ENCODE measurements at regions not wholly inside any gene's neighbourhood (a gene's known extent, or its start where the extent isn't known, plus 50 kb on each side); places are given as distances from the start of the nearest gene placed in this dataset.

DNA sequence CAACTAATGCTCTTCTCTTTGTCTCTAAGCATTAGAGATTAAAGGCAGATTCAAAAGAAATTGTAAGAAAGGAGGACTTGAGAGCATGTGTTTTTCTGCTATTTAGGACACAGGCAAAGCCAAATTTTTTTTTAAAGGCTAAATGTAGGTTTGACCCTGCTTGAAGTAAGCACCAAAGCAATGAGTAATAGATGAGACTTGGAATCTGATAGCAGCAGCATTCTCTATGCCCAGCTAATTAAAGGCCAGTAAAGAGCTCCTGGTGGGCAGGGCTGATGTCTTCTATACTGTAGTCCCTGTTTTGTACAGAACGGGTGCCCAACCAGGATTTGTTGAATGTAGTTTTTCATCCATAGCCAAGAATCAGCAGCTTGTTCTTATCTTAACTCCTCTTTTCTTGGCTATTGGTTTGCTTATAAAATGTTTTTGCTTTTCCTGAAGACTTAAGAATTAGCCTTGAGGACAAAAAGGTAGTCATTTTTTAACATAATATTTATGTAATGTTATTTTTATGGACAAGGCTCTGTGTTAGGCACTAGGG, 179.6 kb downstream of the LMO4 start:
- H3K9me3 ChIP-seq (ENCODE audit: control insufficient read depth, insufficient read depth, low read length): no peaks in the 10 kb centered on the region
- H3K9ac ChIP-seq (ENCODE audit: low read depth, low read length): no peak overlapping the region
- H3K4me1 ChIP-seq (ENCODE audit: insufficient read depth, low read length): peaks cover 6% of the 10 kb centered on the region
- no peaks in the 10 kb centered on the region for H3K36me3 ChIP-seq (ENCODE audit: insufficient read depth, low read length)

DNA sequence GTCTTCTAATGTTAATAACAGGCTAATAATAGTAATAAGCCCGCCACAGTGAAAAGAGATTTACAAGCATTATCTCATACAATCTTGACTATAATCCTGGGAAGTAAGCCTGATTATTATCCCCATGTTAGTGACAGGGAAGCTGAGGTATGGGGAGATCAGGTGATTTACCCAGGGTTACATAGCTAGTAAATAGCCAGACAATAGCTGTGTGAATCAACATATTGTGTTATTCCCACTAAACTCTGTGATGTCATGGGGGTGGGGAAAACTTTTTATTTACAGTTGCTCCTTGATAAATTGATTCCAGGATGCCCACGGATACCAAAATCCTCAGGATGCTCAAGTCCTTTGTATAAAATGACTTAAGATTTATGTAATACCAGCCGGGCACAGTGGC, 181.9 kb downstream of the LMO4 start:
- peaks cover 7% of the 10 kb centered on the region for H3K4me1 ChIP-seq (ENCODE audit: insufficient read depth, low read length)
- H3K9ac ChIP-seq (ENCODE audit: low read depth, low read length): no peak overlapping the region
- no peaks in the 10 kb centered on the region for H3K36me3 ChIP-seq (ENCODE audit: insufficient read depth, low read length)
- H3K9me3 ChIP-seq (ENCODE audit: control insufficient read depth, insufficient read depth, low read length): no peaks in the 10 kb centered on the region

GRCh38 chr1:87511449-87511848, 182.8 kb downstream of the LMO4 start:
- Histone ChIP-seq H3K9ac (ENCODE audit: low read depth, low read length) (no peak overlapping the region), H3K36me3 (ENCODE audit: insufficient read depth, low read length) (no peaks in the 10 kb centered on the region), H3K4me1 (ENCODE audit: insufficient read depth, low read length) (peaks cover 7% of the 10 kb centered on the region), H3K9me3 (ENCODE audit: control insufficient read depth, insufficient read depth, low read length) (no peaks in the 10 kb centered on the region)

- Histone ChIP-seq H3K9ac (ENCODE audit: low read depth, low read length) (no peak overlapping the region), H3K9me3 (ENCODE audit: control insufficient read depth, insufficient read depth, low read length) (no peaks in the 10 kb centered on the region), H3K4me1 (ENCODE audit: insufficient read depth, low read length) (peaks cover 7% of the 10 kb centered on the region), H3K36me3 (ENCODE audit: insufficient read depth, low read length) (no peaks in the 10 kb centered on the region)
These were observed 183.8 kb downstream of the LMO4 start for GRCh38 chr1:87512431-87512830.

DNA sequence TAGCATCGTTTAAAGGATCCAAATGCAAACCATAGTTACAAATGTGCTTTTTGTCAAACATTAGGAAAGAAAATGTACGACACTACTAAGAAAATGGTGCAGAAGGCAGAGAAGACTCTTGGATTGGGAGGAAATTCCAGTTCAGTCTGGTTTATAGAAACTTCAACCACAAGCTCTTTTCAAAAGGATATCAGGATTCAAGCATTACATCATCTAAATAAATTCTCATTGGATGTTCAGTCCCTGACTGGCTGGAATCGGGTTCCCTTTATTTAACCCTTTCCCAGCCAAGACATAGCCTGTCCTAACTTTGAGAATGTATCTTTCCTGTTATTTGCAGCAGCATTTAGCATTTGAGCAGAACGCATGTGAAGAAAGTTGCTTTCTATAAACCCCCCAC, 184.6 kb downstream of the LMO4 start:
- Histone ChIP-seq H3K36me3 (ENCODE audit: insufficient read depth, low read length) (no peaks in the 10 kb centered on the region), H3K4me1 (ENCODE audit: insufficient read depth, low read length) (peaks cover 7% of the 10 kb centered on the region), H3K9ac (ENCODE audit: low read depth, low read length) (no peak overlapping the region), H3K9me3 (ENCODE audit: control insufficient read depth, insufficient read depth, low read length) (no peaks in the 10 kb centered on the region)

DNA sequence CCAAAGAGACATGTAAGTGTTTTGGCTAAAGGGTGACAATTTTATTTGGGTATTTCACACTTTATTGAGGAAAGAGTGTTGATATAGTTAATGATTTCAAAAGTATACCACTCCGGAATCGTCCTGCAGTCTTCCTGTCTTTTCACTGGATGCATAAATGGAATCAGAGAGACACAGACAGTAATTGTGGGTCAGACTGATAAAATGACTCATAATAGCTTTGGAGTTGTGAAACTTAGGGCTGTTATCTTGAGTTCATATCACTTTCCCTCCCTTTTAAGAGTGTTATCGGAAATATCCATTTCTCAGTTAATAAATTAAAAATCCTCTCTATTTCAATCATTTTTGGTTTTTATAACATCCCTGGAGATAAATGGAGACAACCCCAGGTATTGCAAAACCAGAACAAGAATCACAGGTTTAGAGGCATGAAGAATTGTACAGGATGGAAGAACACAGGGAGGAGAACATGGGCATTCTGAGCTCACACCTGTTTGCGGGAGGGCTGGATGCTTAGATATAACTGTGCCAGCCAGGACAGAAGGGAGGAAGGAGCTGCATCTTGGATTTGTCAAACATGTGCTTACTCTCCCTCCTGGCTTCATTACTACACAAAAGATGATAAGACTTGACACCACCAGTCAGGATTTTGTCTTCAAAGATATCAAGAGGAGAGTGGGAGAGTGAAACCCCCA, 185.4 kb downstream of the LMO4 start:
- Histone ChIP-seq H3K9me3 (ENCODE audit: control insufficient read depth, insufficient read depth, low read length) (no peaks in the 10 kb centered on the region), H3K36me3 (ENCODE audit: insufficient read depth, low read length) (no peaks in the 10 kb centered on the region), H3K9ac (ENCODE audit: low read depth, low read length) (no peak overlapping the region), H3K4me1 (ENCODE audit: insufficient read depth, low read length) (peaks cover 7% of the 10 kb centered on the region)

- Histone ChIP-seq H3K9me3 (ENCODE audit: control insufficient read depth, insufficient read depth, low read length) (no peaks in the 10 kb centered on the region), H3K9ac (ENCODE audit: low read depth, low read length) (no peak overlapping the region), H3K4me1 (ENCODE audit: insufficient read depth, low read length) (peaks cover 7% of the 10 kb centered on the region)
These were observed 187.1 kb downstream of the LMO4 start for GRCh38 chr1:87515781-87516180.

GRCh38 chr1:87518794-87519193, 190.1 kb downstream of the LMO4 start:
- Histone ChIP-seq H3K9ac (ENCODE audit: low read depth, low read length) (no peak overlapping the region), H3K4me1 (ENCODE audit: insufficient read depth, low read length) (no peaks in the 10 kb centered on the region), H3K36me3 (ENCODE audit: insufficient read depth, low read length) (no peaks in the 10 kb centered on the region), H3K9me3 (ENCODE audit: control insufficient read depth, insufficient read depth, low read length) (no peaks in the 10 kb centered on the region)

More at GRCh38 chr1:87515781-87516180, 187.1 kb downstream of the LMO4 start:
- no peaks in the 10 kb centered on the region for H3K36me3 ChIP-seq (ENCODE audit: insufficient read depth, low read length)

GRCh38 chr1:87521452-87521851, 192.8 kb downstream of the LMO4 start:
- Histone ChIP-seq H3K4me1 (ENCODE audit: insufficient read depth, low read length) (no peaks in the 10 kb centered on the region), H3K36me3 (ENCODE audit: insufficient read depth, low read length) (no peaks in the 10 kb centered on the region), H3K9ac (ENCODE audit: low read depth, low read length) (no peak overlapping the region), H3K9me3 (ENCODE audit: control insufficient read depth, insufficient read depth, low read length) (no peaks in the 10 kb centered on the region)

- H3K9ac ChIP-seq (ENCODE audit: low read depth, low read length): no peak overlapping the region
- no peaks in the 10 kb centered on the region for H3K4me1 ChIP-seq (ENCODE audit: insufficient read depth, low read length)
- no peaks in the 10 kb centered on the region for H3K36me3 ChIP-seq (ENCODE audit: insufficient read depth, low read length)
- no peaks in the 10 kb centered on the region for H3K9me3 ChIP-seq (ENCODE audit: control insufficient read depth, insufficient read depth, low read length)
These were observed 194.8 kb downstream of the LMO4 start for GRCh38 chr1:87523466-87523865.

DNA sequence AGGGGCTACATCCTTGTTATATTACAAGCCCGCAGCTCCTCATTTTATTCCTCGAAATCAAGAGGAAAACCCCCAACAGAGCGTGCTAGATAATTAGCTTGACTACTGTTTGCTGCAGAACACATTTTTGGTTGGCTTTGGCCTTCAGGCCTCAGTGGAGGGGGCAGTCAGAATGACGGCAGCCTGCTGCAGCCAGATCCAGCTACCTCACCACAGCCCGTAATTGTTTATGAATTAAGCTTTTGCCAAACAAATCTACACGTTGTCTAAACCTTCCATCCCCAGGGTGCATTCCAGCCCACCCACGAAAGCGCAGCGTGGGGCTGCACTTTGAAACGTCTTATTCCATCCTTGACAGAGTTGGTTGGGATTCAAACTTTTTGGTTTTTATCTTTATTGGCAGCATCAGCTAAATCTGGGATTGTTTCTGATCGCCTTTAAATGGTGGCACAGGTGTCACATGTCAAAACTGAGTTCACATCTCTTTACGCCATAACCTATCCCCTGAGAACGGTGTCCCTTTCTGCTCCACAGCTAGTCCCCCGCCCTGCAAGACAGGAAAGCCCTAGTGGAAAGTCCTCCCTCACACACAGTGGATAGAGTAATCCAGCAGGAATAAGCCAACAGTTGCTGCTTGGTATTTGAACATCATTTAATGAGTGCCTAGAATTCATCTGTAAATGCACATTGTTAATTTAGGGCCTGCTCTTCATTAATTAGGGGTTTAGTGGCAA, 195.5 kb downstream of the LMO4 start:
- Histone ChIP-seq H3K36me3 (ENCODE audit: insufficient read depth, low read length) (no peaks in the 10 kb centered on the region), H3K4me1 (ENCODE audit: insufficient read depth, low read length) (no peaks in the 10 kb centered on the region), H3K9ac (ENCODE audit: low read depth, low read length) (no peak overlapping the region), H3K9me3 (ENCODE audit: control insufficient read depth, insufficient read depth, low read length) (no peaks in the 10 kb centered on the region)

DNA sequence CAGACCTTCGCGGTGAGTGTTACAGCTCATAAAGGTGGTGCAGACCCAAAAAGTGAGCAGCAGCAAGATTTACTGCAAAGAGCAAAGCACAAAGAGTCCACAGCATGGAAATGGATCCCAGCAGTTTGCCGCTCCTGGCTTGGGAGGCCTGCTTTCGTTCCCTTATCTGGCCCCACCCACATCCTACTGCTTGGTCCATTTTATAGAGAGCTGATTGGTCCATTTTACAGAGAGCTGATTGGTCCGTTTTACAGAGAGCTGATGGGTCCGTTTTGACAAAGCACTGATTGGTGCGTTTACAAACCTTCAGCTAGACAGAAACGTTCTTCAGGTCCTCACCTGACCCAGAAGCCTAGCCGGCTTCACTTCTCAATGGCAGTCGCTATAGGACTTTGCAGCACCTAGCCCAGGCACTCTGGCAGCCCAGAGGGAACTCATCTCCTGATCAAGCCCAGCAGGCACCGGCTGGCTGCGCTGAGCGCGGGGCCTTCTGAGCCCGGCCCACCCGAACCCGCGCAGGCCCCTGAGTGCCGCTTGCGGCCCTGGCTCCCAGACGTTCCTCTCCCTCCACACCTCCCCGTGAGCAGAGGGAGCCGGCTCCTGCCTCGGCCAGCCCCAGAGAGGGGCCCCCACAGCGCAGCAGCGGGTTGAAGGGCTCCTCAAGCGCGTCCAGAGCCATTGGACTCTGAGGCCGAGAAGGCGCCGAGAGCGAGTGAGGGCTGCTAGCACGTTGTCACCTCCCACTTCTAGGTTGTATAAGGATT, 200.3 kb downstream of the LMO4 start:
- no peaks in the 10 kb centered on the region for H3K4me1 ChIP-seq (ENCODE audit: insufficient read depth, low read length)
- no peaks in the 10 kb centered on the region for H3K36me3 ChIP-seq (ENCODE audit: insufficient read depth, low read length)
- no peak overlapping the region for H3K9ac ChIP-seq (ENCODE audit: low read depth, low read length)
- H3K9me3 ChIP-seq (ENCODE audit: control insufficient read depth, insufficient read depth, low read length): no peaks in the 10 kb centered on the region; the same call in 1 of the 2 replicates

DNA sequence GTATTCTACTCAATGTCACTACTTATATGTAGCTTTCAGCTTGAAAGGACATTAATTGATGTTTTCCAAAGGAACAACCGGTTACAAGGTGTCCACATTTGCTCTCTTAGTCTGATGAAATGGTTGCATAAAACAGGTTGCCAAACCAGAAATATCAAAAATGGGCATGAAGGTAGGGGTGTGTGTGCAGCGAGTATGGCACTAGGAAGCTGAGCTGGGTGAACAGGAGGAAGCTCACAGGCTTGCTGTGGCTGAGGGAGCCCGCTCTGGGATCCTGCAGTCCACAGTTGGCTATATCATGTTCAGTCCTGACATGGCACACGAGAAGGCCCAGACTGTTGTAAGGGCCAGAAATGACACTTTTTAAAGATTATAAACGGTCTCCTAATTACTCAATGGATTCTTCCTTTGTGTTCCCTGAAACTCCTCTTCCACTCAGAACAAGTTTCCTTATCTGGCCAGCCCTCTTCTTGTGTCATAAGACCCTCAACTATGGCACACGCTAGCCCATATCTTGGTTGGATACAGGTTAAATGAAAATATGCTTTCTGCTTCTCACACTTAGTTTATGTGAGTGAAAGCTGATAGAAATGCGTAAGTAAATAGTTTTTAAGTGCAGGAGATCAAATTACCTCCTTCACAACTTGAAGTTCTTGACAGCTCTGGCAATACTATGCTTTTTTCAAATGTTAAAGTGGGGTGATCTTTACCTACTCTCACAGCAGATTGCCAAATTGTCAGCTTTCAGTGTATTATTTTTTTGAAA, 201.5 kb downstream of the LMO4 start:
- H3K36me3 ChIP-seq (ENCODE audit: insufficient read depth, low read length): no peaks in the 10 kb centered on the region
- no peaks in the 10 kb centered on the region; the same call in 1 of the 2 replicates for H3K9me3 ChIP-seq (ENCODE audit: control insufficient read depth, insufficient read depth, low read length)
- H3K9ac ChIP-seq (ENCODE audit: low read depth, low read length): no peak overlapping the region
- no peaks in the 10 kb centered on the region for H3K4me1 ChIP-seq (ENCODE audit: insufficient read depth, low read length)

DNA sequence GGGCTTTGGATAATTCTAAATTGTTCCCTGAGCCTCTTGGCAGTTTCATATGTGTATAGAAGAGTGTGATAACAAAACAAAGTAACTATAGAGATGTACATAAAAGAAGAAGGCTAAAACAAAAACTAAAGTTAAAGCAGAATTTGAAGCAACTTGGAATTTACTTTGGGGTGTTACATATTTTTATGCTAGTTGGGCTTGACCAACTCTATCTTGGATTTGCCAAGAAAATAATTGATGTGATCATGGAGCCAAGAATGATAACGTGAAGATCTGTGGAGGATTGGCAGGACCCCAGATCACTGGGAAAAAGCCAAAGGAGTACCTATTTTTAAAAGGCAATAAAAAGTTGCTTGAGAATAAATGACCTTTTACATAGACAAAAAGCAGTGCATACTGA, 206.9 kb downstream of the LMO4 start:
- no peaks in the 10 kb centered on the region for H3K4me1 ChIP-seq (ENCODE audit: insufficient read depth, low read length)
- no peaks in the 10 kb centered on the region; the same call in 1 of the 2 replicates for H3K9me3 ChIP-seq (ENCODE audit: control insufficient read depth, insufficient read depth, low read length)
- H3K9ac ChIP-seq (ENCODE audit: low read depth, low read length): no peak overlapping the region
- no peaks in the 10 kb centered on the region for H3K36me3 ChIP-seq (ENCODE audit: insufficient read depth, low read length)

All from ES-I3 (cell line).